T1000 (cell line): ENCODE measurements at regions not wholly inside any gene's neighbourhood (a gene's known extent, or its start where the extent isn't known, plus 50 kb on each side); places are given as distances from the start of the nearest gene placed in this dataset.
"Not testable (repeated sequence)": the region's sequence is repeated elsewhere in the genome, so short reads cannot be mapped to it uniquely, and the experiment has no call there.

Source experiments
- DNase-seq: peaks from one replicate; lab custom pipeline; 2025; ENCODE audit warnings: mixed read lengths; lab: John Stamatoyannopoulos, UW

GRCh38 chr7:51451751-51452476 is 135.3 kb upstream of the COBL start:
- DNase-seq, result no peak

- no peak for DNase-seq
Observed at GRCh38 chr7:51450541-51450940, 133.9 kb upstream of the COBL start.

GRCh38 chr7:51446785-51447184 is 130.2 kb upstream of the COBL start:
- no peak for DNase-seq

- no peak for DNase-seq
Observed at GRCh38 chr7:51446356-51446755, 129.7 kb upstream of the COBL start.

- no peak for DNase-seq
Observed at GRCh38 chr7:51444936-51445335, 128.3 kb upstream of the COBL start.

- peak; percentile 24 for DNase-seq
Observed at GRCh38 chr7:51430480-51431086, 114.0 kb upstream of the COBL start.

- DNase-seq, result no peak
Observed at GRCh38 chr7:51428217-51428887, 111.7 kb upstream of the COBL start.

- no peak for DNase-seq
Observed at GRCh38 chr7:51426163-51426562, 109.6 kb upstream of the COBL start.

- not testable (repeated sequence) for DNase-seq
Observed at GRCh38 chr7:51409934-51410333, 93.3 kb upstream of the COBL start.

GRCh38 chr7:51397608-51398007 is 81.0 kb upstream of the COBL start:
- DNase-seq, result not testable (repeated sequence)

GRCh38 chr7:51393003-51393402 is 76.4 kb upstream of the COBL start:
- DNase-seq, result not testable (repeated sequence)

GRCh38 chr7:51389952-51390351 is 73.3 kb upstream of the COBL start:
- DNase-seq, result not testable (repeated sequence)

- DNase-seq, result not testable (repeated sequence)
Observed at GRCh38 chr7:51389216-51389812, 72.7 kb upstream of the COBL start.

GRCh38 chr7:51388241-51388640 is 71.6 kb upstream of the COBL start:
- DNase-seq, result not testable (repeated sequence)

- not testable (repeated sequence) for DNase-seq
Observed at GRCh38 chr7:51386806-51387568, 70.4 kb upstream of the COBL start.

GRCh38 chr7:51386184-51386583 is 69.6 kb upstream of the COBL start:
- not testable (repeated sequence) for DNase-seq

- not testable (repeated sequence) for DNase-seq
Observed at GRCh38 chr7:51382243-51382642, 65.6 kb upstream of the COBL start.

- no peak for DNase-seq
Observed at GRCh38 chr7:51376420-51377092, 59.9 kb upstream of the COBL start.

- DNase-seq, result no peak
Observed at GRCh38 chr7:51374936-51375335, 58.3 kb upstream of the COBL start.

- DNase-seq, result not testable (repeated sequence)
Observed at GRCh38 chr7:51373607-51374006, 57.0 kb upstream of the COBL start.

GRCh38 chr7:51369746-51370145 is 53.1 kb upstream of the COBL start:
- no peak for DNase-seq
